HS-27A (cell line): ENCODE measurements at regions not wholly inside any gene's neighbourhood (a gene's known extent, or its start where the extent isn't known, plus 50 kb on each side); places are given as distances from the start of the nearest gene placed in this dataset.

ENCODE experiments used
- DNase-seq: peaks from one replicate; pipeline ENCODE4 v3.0.0-alpha.2; 2012; ENCODE audit warnings: low read depth, missing footprints

- DNase-seq, result no peak
These were observed 107.8 kb upstream of the NR4A3 start for GRCh38 chr9:99713838-99714306.

DNA sequence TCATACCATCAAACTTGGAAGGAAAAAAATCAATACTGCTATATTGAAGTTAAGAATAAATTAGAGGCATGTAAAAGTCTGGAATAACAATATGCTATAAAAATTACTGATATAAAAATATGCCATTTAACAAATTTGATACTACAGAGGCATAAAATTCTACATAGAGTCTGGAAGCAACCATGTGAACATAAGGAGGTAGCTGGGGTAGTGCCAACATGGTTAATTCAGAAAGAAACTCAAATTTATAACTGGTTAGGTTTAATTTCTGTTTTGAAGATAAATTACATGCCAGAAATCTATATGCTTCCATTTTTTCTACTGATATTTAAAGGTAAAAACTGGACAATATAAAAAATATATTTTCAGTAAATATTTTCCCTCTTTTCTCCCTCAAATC is 103.1 kb upstream of the NR4A3 start:
- DNase-seq, result no peak

DNA sequence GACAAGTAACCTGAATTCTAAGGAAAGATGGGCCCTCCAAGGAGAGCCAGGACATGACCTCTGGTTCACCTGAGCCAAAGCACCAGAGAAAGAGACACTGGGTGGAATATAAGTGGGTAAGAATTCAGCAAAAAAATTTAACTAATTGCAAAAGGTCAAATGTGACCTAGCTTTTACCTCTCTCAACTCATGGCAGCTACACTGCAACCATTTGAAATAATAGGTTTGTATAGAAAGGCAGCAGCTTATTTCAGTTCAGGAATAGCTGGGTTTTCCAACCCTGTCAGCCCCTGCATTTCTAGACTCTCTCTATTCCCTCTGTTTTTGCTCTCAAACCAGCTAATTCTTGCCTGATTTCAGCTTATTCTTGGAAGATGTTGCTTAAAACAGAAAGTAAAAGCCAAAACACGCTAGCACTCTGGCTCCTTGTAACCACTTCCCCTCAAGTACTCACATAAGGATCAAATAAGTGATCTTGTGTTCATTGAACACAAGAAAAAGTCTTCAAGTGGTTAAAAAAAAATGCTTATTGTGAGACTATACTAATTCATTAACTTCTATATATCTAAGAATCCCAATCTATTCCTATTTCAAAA is 101.1 kb upstream of the NR4A3 start:
- DNase-seq, result no peak

DNA sequence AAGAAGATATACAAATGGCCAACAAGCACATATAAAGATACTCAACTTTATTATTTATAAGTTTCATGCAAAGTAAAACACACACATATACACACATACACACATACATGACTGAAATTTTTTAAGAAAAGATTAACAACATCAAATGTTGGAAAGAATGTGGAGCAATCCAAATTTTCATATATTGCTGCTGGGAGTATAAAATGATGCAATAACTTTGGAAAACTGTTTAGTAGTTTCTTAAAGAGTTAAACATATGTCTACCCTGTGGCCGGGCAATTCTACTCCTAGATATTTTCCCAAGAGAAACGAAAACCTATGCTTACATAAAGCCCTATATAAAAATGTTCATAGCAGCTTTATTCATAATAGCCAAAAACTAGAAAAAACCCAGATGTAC is 99.8 kb upstream of the NR4A3 start:
- DNase-seq, result no peak

- DNase-seq, result no peak
These were observed 98.8 kb upstream of the NR4A3 start for GRCh38 chr9:99722877-99723276.

DNA sequence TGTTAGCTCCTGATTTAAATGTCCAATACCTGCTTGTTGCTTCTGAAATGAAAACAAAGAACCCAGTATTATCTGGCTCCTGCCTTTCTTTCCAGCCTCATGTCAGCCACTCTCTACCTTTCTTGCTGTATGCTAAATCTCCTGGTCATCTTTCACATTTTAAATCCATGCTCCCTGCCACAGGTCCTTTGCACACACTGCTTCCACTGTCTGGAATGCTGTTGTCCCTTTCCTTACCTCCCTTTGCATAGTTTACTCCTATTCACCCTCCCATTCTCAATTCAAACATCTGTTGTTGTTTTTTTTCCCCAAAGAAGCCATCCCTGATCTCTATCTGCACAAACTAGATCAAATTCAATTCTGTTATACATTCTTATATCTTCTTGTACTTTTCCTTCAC is 97.0 kb upstream of the NR4A3 start:
- no peak for DNase-seq

DNA sequence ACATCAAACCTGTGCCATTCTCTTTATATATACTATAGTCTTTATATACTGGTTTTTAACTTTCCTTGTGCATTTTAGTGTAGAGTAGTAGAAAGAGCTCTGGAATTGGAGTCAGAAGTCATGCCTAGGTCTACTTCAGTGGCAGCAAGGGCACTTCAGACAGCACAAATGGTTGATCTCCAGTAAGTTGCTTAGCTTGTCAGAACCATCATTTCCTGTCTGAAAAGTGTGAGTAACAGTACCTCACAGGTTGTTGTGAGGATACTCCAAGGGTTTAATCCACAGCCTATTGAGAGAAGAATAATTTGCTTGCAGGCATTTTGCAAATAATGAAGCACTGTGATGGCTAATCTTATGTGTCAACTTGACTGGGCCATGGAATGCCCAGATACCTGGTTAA is 95.8 kb upstream of the NR4A3 start:
- no peak for DNase-seq

DNA sequence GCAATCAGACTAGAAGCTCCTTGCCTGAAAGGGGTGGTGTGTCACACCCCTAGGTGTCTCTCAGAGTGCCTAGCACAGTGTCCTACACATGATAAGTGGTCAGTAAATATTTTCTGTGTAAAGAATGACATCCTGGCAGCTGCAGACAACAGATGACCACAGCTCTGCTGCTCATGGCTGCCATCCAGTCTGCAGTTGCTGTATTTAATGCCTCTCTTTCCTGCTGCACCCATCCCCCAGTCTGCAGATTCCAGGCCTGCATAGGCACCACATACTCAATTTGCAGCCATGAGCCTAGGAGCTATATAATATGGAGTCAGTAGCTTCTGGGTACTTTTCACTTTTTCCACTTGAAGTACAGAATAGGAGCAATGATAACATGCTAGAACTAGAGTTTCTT is 94.9 kb upstream of the NR4A3 start:
- DNase-seq, result no peak

- no peak for DNase-seq
These were observed 91.6 kb upstream of the NR4A3 start for GRCh38 chr9:99730062-99730461.

DNA sequence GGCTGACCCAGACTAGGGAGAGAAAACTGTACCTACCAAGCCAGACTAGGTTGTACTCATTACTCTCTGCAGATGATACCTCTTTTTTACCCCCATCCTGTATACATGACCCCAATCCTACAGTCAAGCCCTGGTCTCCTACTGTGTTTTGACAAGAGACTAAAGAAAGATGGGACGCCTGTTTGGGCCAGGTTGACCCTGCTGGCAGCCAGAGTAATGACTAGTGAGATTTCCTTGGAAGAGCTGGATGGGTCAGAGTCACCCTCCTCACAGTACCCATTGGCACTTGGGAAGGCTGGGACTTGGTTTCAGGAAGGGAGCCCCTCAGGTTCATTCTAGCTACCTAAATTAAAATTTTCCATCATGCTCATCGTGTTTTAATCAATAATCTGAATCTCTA is 89.7 kb upstream of the NR4A3 start:
- no peak for DNase-seq

GRCh38 chr9:99732715-99733114 is 89.0 kb upstream of the NR4A3 start:
- no peak for DNase-seq

- DNase-seq, result no peak
These were observed 86.6 kb upstream of the NR4A3 start for GRCh38 chr9:99735041-99735440.

DNA sequence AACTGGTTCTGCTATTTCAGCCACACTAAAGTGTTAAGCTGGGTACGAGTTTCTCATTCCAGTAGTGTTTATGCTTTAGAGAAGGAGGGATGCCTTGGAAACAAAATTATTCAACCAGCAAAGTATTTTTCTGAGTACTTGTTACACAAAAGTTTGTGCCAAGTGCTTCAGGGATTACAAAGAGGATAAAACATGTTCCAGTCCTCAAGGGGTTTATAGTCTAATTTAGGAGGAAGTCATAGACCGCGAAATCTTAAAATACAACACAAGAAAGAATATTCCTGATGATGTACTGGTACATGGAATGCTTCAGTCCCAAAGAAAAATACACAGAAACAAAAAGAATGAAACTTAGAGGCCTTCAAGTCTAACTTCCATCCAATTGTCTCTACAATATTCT is 85.4 kb upstream of the NR4A3 start:
- DNase-seq, result no peak

GRCh38 chr9:99737649-99738048 is 84.0 kb upstream of the NR4A3 start:
- DNase-seq, result no peak

DNA sequence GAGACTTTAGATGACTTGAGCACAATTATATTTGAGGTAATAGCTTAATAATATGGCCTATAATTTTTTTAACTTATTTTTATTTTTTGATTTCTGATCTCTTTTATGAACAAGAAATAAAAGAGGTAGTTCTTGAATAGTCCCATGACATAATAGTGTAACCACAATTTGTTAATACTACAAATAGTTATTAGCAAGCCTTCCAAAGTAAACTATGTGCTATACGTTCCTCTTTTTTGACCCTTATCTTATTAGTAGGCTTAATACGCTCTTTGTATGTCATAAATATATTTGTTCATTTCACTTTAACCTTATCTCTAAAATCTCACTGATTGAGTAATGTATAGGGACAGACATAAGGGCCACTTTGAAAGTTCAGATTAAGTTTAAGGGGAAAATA is 78.7 kb upstream of the NR4A3 start:
- no peak for DNase-seq

DNA sequence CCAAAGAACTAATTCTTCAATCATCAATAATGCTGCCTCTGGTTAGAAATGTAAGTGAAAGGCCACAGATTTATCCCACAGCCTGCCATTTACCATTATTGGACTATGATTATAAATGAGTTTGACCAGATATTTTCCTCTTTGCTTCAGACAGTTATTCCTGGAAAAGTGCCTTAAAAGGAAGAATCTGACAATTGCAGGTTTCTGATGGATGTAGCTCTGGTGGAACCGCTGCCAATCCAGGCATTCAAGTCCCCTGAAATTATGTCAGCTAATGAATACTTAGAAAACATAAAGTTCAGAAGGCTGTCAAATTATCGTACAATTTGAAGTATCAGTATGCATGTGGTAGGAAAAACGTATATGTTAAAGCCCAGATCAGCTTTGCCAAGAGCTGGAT is 78.2 kb upstream of the NR4A3 start:
- no peak for DNase-seq

- DNase-seq, result no peak
These were observed 77.6 kb upstream of the NR4A3 start for GRCh38 chr9:99744132-99744531.

DNA sequence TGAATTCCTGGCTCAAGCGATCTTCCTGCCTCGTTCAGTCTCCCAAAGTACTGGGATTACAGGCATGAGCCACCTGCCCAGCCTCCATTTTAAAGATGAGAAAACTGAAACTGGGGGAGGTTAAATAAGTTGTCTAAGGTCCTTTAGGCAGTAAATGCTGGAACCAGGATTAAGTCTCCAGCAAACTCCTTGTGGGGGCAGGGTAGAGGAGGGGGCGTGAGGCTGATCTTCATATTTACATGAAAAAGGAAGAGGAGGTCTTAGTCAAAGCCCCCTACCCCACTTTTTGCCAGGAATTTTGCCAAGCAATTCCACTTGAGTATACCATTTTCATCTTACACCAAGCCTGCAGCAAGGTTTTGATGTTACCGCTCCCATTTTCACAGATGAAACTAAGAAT is 76.6 kb upstream of the NR4A3 start:
- DNase-seq, result no peak

- no peak for DNase-seq
These were observed 75.3 kb upstream of the NR4A3 start for GRCh38 chr9:99746406-99746805.

DNA sequence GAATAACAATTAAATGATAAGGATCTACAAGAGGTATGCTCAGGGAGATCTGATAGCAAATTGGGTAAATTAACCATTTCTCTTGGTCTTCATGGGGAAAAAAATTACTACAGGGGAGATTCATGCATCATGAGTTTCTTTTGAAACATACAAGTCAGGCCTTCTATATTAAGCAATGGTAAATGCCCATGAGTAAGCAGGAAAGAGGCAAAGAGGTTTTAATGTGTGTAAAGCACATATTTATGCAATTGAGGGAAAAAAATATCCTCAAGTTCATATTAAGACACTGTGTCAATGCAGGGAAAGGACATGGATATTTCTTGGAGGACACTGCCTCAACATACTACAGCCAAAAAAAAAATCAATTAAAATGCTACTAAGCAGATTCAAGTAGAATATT is 73.4 kb upstream of the NR4A3 start:
- DNase-seq, result no peak

DNA sequence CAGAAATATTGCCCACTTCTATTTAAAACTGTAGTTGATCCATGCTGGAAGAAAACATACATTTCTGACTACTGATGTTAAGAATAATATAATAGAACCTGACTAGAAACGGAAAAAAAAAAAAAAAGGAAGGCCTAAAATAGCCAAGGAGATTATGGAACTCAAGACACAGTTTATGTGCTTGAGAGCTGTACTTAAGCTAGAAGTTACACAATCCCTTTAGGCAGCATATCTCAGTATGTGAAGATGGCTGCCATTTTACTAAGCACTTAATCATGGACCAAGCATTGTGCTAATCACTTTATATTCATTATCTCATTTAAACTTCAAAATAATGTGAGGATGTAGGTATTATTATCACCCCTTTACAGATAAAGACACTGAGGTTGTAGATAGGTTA is 73.0 kb upstream of the NR4A3 start:
- no peak for DNase-seq

- DNase-seq, result no peak
These were observed 72.0 kb upstream of the NR4A3 start for GRCh38 chr9:99749641-99750040.

- DNase-seq, result no peak
These were observed 71.2 kb upstream of the NR4A3 start for GRCh38 chr9:99750526-99750925.

- DNase-seq, result peak; percentile 15
These were observed 69.1 kb upstream of the NR4A3 start for GRCh38 chr9:99752417-99753109.
